ENCODE measurements at regions not wholly inside any gene's neighbourhood (a gene's known extent, or its start where the extent isn't known, plus 50 kb on each side); places are given as distances from the start of the nearest gene placed in this dataset.

DNA sequence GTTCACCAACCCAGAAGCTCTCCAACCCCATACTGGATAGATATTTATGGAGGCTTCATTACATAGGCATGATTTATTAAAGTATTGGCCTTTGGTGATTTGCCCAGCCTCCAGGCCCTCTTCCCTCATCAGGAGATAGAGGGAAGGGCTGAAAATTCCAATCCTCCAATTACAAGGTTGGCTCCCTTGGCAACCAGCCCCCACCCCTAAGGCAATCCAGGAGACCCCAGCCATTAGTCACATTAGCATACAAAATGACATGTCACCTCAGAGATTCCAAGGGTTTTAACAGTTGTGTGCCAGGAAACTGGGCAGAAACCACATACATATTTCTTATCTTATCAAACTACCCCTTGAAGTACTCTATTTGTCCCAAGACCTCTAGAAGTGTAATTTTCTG is 210.0 kb downstream of the HINT1 start:
- no peak for TF ChIP-seq IRF3 (IDR thresholded peaks at IDR 0.05; ENCODE audit: low read depth, low read length)
- TF ChIP-seq EZH2phosphoT487 (IDR thresholded peaks at IDR 0.05; ENCODE audit: borderline replicate concordance, low read depth) = no peak
- no peak for TF ChIP-seq RFX5 (IDR thresholded peaks at IDR 0.05; ENCODE audit: low read length)
- no peak for TF ChIP-seq CTCF (IDR thresholded peaks at IDR 0.05)
- no peak for TF ChIP-seq REST (IDR thresholded peaks at IDR 0.05; ENCODE audit: low read depth, low read length)
- no peak for TF ChIP-seq ZBTB33 (IDR thresholded peaks at IDR 0.05; ENCODE audit: borderline replicate concordance, low read depth)
- TF ChIP-seq TAF1 (IDR thresholded peaks at IDR 0.05; ENCODE audit: borderline replicate concordance, low read depth, low read length) = no peak
- no peak for TF ChIP-seq MXI1 (IDR thresholded peaks at IDR 0.05; ENCODE audit: low read depth, low read length)
- TF ChIP-seq YY1 (IDR thresholded peaks at IDR 0.05; ENCODE audit: low read depth) = no peak
- no peak for TF ChIP-seq FOXM1 (IDR thresholded peaks at IDR 0.05; ENCODE audit: low read depth)
- TF ChIP-seq, protein P1, sequence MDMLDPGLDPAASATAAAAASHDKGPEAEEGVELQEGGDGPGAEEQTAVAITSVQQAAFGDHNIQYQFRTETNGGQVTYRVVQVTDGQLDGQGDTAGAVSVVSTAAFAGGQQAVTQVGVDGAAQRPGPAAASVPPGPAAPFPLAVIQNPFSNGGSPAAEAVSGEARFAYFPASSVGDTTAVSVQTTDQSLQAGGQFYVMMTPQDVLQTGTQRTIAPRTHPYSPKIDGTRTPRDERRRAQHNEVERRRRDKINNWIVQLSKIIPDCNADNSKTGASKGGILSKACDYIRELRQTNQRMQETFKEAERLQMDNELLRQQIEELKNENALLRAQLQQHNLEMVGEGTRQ (IDR thresholded peaks at IDR 0.05; ENCODE audit: borderline replicate concordance, low read depth, low read length) = no peak
- TF ChIP-seq TEAD4 (IDR thresholded peaks at IDR 0.05; ENCODE audit: borderline replicate concordance, insufficient read depth) = no peak
